GM21423 (cell line): ENCODE measurements at regions not wholly inside any gene's neighbourhood (a gene's known extent, or its start where the extent isn't known, plus 50 kb on each side); places are given as distances from the start of the nearest gene placed in this dataset.
"Not testable (repeated sequence)": the region's sequence is repeated elsewhere in the genome, so short reads cannot be mapped to it uniquely, and the experiment has no call there.

Source experiments
- ATAC-seq: cut with Tn5 transposase; IDR thresholded peaks from one replicate; pipeline ENCODE4 v1.9.1; 2021; ENCODE audit warnings: mild to moderate bottlenecking, moderate library complexity; ENCODE audit not compliant: unreplicated experiment

GRCh38 chr1:244291236-244292201 lies 160.2 kb downstream of the ADSS2 start:
- ATAC-seq = no peak

- ATAC-seq = no peak
Measured at GRCh38 chr1:244294599-244295224, 157.0 kb downstream of the ADSS2 start.

- no peak for ATAC-seq
Measured at GRCh38 chr1:244296003-244296402, 155.7 kb downstream of the ADSS2 start.

- ATAC-seq = no peak
Measured at GRCh38 chr1:244296447-244296846, 155.3 kb downstream of the ADSS2 start.

GRCh38 chr1:244297087-244297486 lies 154.6 kb downstream of the ADSS2 start:
- ATAC-seq = no peak

GRCh38 chr1:244297616-244298015 lies 154.1 kb downstream of the ADSS2 start:
- no peak for ATAC-seq

- not testable (repeated sequence) for ATAC-seq
Measured at GRCh38 chr1:244300029-244300375, 151.7 kb downstream of the ADSS2 start.

- no peak for ATAC-seq
Measured at GRCh38 chr1:244301595-244302130, 150.0 kb downstream of the ADSS2 start.

GRCh38 chr1:244302876-244303609 lies 148.7 kb downstream of the ADSS2 start:
- no peak for ATAC-seq

- ATAC-seq = no peak
Measured at GRCh38 chr1:244303610-244303969, 148.1 kb downstream of the ADSS2 start.

GRCh38 chr1:244304156-244304555 lies 147.6 kb downstream of the ADSS2 start:
- ATAC-seq = no peak

- ATAC-seq = no peak
Measured at GRCh38 chr1:244304656-244305055, 147.1 kb downstream of the ADSS2 start.

- no peak for ATAC-seq
Measured at GRCh38 chr1:244305776-244306341, 145.8 kb downstream of the ADSS2 start.

GRCh38 chr1:244306544-244306943 lies 145.2 kb downstream of the ADSS2 start:
- ATAC-seq = no peak

- ATAC-seq = not testable (repeated sequence)
Measured at GRCh38 chr1:244309191-244309590, 142.5 kb downstream of the ADSS2 start.

GRCh38 chr1:244311784-244312532 lies 139.8 kb downstream of the ADSS2 start:
- no peak for ATAC-seq

GRCh38 chr1:244313346-244313745 lies 138.4 kb downstream of the ADSS2 start:
- ATAC-seq = no peak

- ATAC-seq = no peak
Measured at GRCh38 chr1:244314921-244315559, 136.7 kb downstream of the ADSS2 start.

GRCh38 chr1:244315996-244316395 lies 135.7 kb downstream of the ADSS2 start:
- ATAC-seq = no peak

- ATAC-seq = no peak
Measured at GRCh38 chr1:244316407-244316806, 135.3 kb downstream of the ADSS2 start.
